H1 (cell line): ENCODE measurements at regions not wholly inside any gene's neighbourhood (a gene's known extent, or its start where the extent isn't known, plus 50 kb on each side); places are given as distances from the start of the nearest gene placed in this dataset.

ENCODE experiments used
- CTCF ChIA-PET: fragments of 300-600 bp; sonication (Branson Sonifier 250); formaldehyde crosslinking; loops from one replicate; lab custom pipeline; 2021; ENCODE audit not compliant: partially characterized antibody; lab: Charles Lee
- POLR2A ChIA-PET: fragments of 300-600 bp; sonication (Branson Sonifier 250); formaldehyde crosslinking; loops from one replicate; lab custom pipeline; 2021; ENCODE audit warnings: inconsistent platforms; ENCODE audit not compliant: partially characterized antibody; lab: Charles Lee
- DNase-seq, 2 experiments: peaks; one replicate each; pipeline versions ENCODE4 v3.0.0 to v3.0.0-alpha.2; 2010 to 2022; ENCODE audit warnings: low spot score in 2 of 2, low read depth in 1 of 2, mixed read lengths in 1 of 2
- FAIRE-seq: peaks from 2 replicates; lab custom pipeline; 2011; peaks lifted over from hg19 to GRCh38; lab: Jason Lieb, UNC
- H2AFZ ChIP-seq: 2 replicates; pipeline ENCODE4 v1.8.1; 2012; ENCODE audit warnings: low read length, inconsistent platforms
- H2AK5ac ChIP-seq: 2 replicates; pipeline ENCODE4 v1.6.1; 2013; ENCODE audit warnings: low read depth, low read length
- H2BK120ac ChIP-seq: replicated peaks from 2 replicates; pipeline ENCODE3; 2013; ENCODE audit warnings: low read depth, low read length, inconsistent platforms
- H2BK12ac ChIP-seq: 2 replicates; pipeline ENCODE4 v1.6.1; 2013; ENCODE audit warnings: low read depth, low read length
- H2BK15ac ChIP-seq: 2 replicates; pipeline ENCODE4 v1.6.1; 2013; ENCODE audit warnings: low read length
- H2BK20ac ChIP-seq: 2 replicates; pipeline ENCODE4 v1.6.1; 2013; ENCODE audit warnings: low read length
- H2BK5ac ChIP-seq: 2 replicates; pipeline ENCODE4 v1.6.1; 2013; ENCODE audit warnings: low read depth, low read length
- H3K14ac ChIP-seq: 2 replicates; pipeline ENCODE4 v1.6.1; 2013; ENCODE audit warnings: inconsistent platforms; ENCODE audit not compliant: insufficient read length
- H3K18ac ChIP-seq: 2 replicates; pipeline ENCODE4 v1.6.1; 2013; ENCODE audit warnings: low read length; ENCODE audit errors: extremely low read depth
- H3K23ac ChIP-seq: 2 replicates; pipeline ENCODE4 v1.6.1; 2013; ENCODE audit warnings: inconsistent platforms; ENCODE audit not compliant: insufficient read length
- H3K23me2 ChIP-seq: 2 replicates; pipeline ENCODE4 v1.6.1; 2013; ENCODE audit warnings: low read depth, low read length
- H3K27ac ChIP-seq: 2 replicates; pipeline ENCODE4 v1.6.1; 2011; ENCODE audit warnings: low read depth, low read length, inconsistent platforms
- H3K27me3 ChIP-seq, 4 experiments: replicated peaks in 1 of 4; 1 replicate in 1 of 4; 2 replicates in 3 of 4; pipeline versions ENCODE4 v1.6.1 to v1.8.1; 2011 to 2013; ENCODE audit warnings: low read length in 3 of 4, mild to moderate bottlenecking in 3 of 4, inconsistent platforms in 2 of 4, mixed read lengths in 2 of 4, moderate library complexity in 1 of 4; ENCODE audit not compliant: control insufficient read depth in 3 of 4, insufficient read depth in 3 of 4; ENCODE audit errors: extremely low read depth in 1 of 4
- H3K36me3 ChIP-seq, 4 experiments: 2 replicates each; pipeline versions ENCODE4 v1.6.1 to v1.8.1; 2011 to 2013; ENCODE audit warnings: mild to moderate bottlenecking in 4 of 4, low read length in 3 of 4, moderate library complexity in 2 of 4, control low read depth in 1 of 4, inconsistent platforms in 1 of 4; ENCODE audit not compliant: insufficient read depth in 4 of 4, control insufficient read depth in 2 of 4
- H3K4ac ChIP-seq: replicated peaks from 2 replicates; pipeline ENCODE3; 2013; ENCODE audit warnings: low read length, low read depth, mixed read lengths, inconsistent platforms; ENCODE audit not compliant: insufficient read length
- H3K4me1 ChIP-seq, 4 experiments: replicated peaks in 1 of 4; 1 replicate in 1 of 4; 2 replicates in 3 of 4; pipeline versions ENCODE4 v1.6.1 to v1.8.1; 2011 to 2013; ENCODE audit warnings: low read length in 3 of 4, inconsistent platforms in 2 of 4, mixed read lengths in 1 of 4; ENCODE audit not compliant: insufficient read depth in 4 of 4, control insufficient read depth in 3 of 4
- H3K4me2 ChIP-seq, 2 experiments: 2 replicates each; pipeline versions ENCODE4 v1.6.1 to v1.8.1; 2011 to 2013; ENCODE audit warnings: low read depth in 2 of 2, low read length in 2 of 2, control low read depth in 1 of 2, inconsistent platforms in 1 of 2, mild to moderate bottlenecking in 1 of 2; ENCODE audit not compliant: insufficient read depth in 1 of 2
- H3K4me3 ChIP-seq, 4 experiments: fragments of 200-600, 300-600 bp in 1 of 4; sonication (generic), shearing (Covaris generic), sonication (Bioruptor Twin) in 1 of 4; 2 replicates each; pipeline versions ENCODE4 v1.5.1 to v1.8.1; 2011 to 2016; ENCODE audit warnings: low read length in 4 of 4, low read depth in 3 of 4, control low read depth in 2 of 4, inconsistent platforms in 2 of 4, mild to moderate bottlenecking in 2 of 4, mixed read lengths in 1 of 4, moderate library complexity in 1 of 4; ENCODE audit not compliant: insufficient read depth in 2 of 4; ENCODE audit errors: extremely low read depth in 1 of 4
- H3K56ac ChIP-seq: replicated peaks from 2 replicates; pipeline ENCODE3; 2013; ENCODE audit warnings: low read depth, mild to moderate bottlenecking, mixed read lengths, low read length, inconsistent platforms; ENCODE audit not compliant: insufficient read length
- H3K79me1 ChIP-seq: 2 replicates; pipeline ENCODE4 v1.6.1; 2013; ENCODE audit warnings: low read depth, low read length, control low read depth
- H3K79me2 ChIP-seq, 2 experiments: 2 replicates each; pipeline versions ENCODE4 v1.6.1 to v1.8.1; 2012 to 2013; ENCODE audit warnings: low read length in 2 of 2, mild to moderate bottlenecking in 2 of 2, inconsistent platforms in 1 of 2; ENCODE audit not compliant: insufficient read depth in 2 of 2, control insufficient read depth in 1 of 2
- H3K9ac ChIP-seq, 4 experiments: replicated peaks in 1 of 4; 1 replicate in 1 of 4; 2 replicates in 3 of 4; pipeline versions ENCODE4 v1.6.1 to v1.8.1; 2011 to 2013; ENCODE audit warnings: low read depth in 3 of 4, low read length in 3 of 4, control low read depth in 2 of 4, mild to moderate bottlenecking in 2 of 4, moderate library complexity in 2 of 4, inconsistent platforms in 1 of 4; ENCODE audit errors: extremely low read depth in 1 of 4
- H3K9me3 ChIP-seq, 2 experiments: 2 replicates each; pipeline versions ENCODE4 v1.6.1 to v1.8.1; 2012 to 2013; ENCODE audit warnings: mild to moderate bottlenecking in 2 of 2, moderate library complexity in 2 of 2, control low read depth in 1 of 2, inconsistent platforms in 1 of 2, low read depth in 1 of 2, low read length in 1 of 2, mixed read lengths in 1 of 2; ENCODE audit not compliant: insufficient read depth in 2 of 2
- H4K20me1 ChIP-seq, 2 experiments: replicated peaks in 1 of 2; 2 replicates each; pipeline versions ENCODE3 to v1.8.1; 2011 to 2013; ENCODE audit warnings: inconsistent platforms in 2 of 2, low read length in 2 of 2, mild to moderate bottlenecking in 1 of 2; ENCODE audit not compliant: insufficient read depth in 2 of 2, control insufficient read depth in 1 of 2
- H4K5ac ChIP-seq: 2 replicates; pipeline ENCODE4 v1.6.1; 2013; ENCODE audit warnings: low read length, low read depth, mixed read lengths, inconsistent platforms; ENCODE audit not compliant: insufficient read length
- H4K8ac ChIP-seq: 2 replicates; pipeline ENCODE4 v1.8.0; 2013; ENCODE audit warnings: mild to moderate bottlenecking, moderate library complexity, low read length, inconsistent platforms; ENCODE audit not compliant: insufficient read depth; ENCODE audit errors: extremely low read depth
- H4K91ac ChIP-seq: replicated peaks from 2 replicates; pipeline ENCODE3; 2013; ENCODE audit warnings: low read length, mixed read lengths, inconsistent platforms; ENCODE audit not compliant: insufficient read length
- CBX5 ChIP-seq: fragments of 300-800, 300-1000 bp; sonication (generic); IDR thresholded peaks from 2 replicates; pipeline ENCODE4 v1.7.1; 2016; ENCODE audit warnings: antibody characterized with exemption, low read length, low read depth
- CTBP2 ChIP-seq: IDR thresholded peaks from 2 replicates; pipeline ENCODE4 v1.7.0; 2011; ENCODE audit warnings: borderline replicate concordance, mild to moderate bottlenecking, moderate library complexity, mixed read lengths, low read length; ENCODE audit not compliant: insufficient read depth, insufficient read length
- KDM4A ChIP-seq: IDR thresholded peaks from one replicate; pipeline ENCODE4 v1.7.1; 2012; ENCODE audit warnings: low read depth, mild to moderate bottlenecking, moderate library complexity, low read length, inconsistent platforms; ENCODE audit not compliant: severe bottlenecking
- RBBP5 ChIP-seq: IDR thresholded peaks from 2 replicates; pipeline ENCODE4 v1.7.1; 2012; ENCODE audit warnings: low read depth, mild to moderate bottlenecking, inconsistent platforms, low read length, moderate library complexity, borderline replicate concordance
- RFX5 ChIP-seq: IDR thresholded peaks from 2 replicates; pipeline ENCODE4 v1.6.1; 2011; ENCODE audit warnings: low read depth, low read length, improper control_type of control experiment, borderline replicate concordance
- RNF2 ChIP-seq: fragments of 200-900, 300-1000 bp; sonication (generic); IDR thresholded peaks from 2 replicates; pipeline ENCODE4 v1.7.1; 2016; ENCODE audit warnings: borderline replicate concordance, low read depth, mild to moderate bottlenecking, antibody characterized with exemption, low read length; ENCODE audit not compliant: poor library complexity, severe bottlenecking; ENCODE audit errors: missing control alignments
- SP4 ChIP-seq: IDR thresholded peaks from 2 replicates; pipeline ENCODE4 v1.6.1; 2012; ENCODE audit warnings: low read length, inconsistent platforms
- WGBS, 2 experiments: shearing (Covaris generic) in 1 of 2; methylation state at CpG; one replicate each; pipeline versions ENCODE4 v1.1.6 to v1.1.7; 2013 to 2015; ENCODE audit warnings: low lambda C conversion rate in 2 of 2, mixed read lengths in 2 of 2, inconsistent platforms in 1 of 2, low coverage in 1 of 2, missing lambda C conversion rate in 1 of 2; ENCODE audit not compliant: insufficient replicate concordance in 2 of 2, insufficient coverage in 1 of 2, insufficient read length in 1 of 2; ENCODE audit errors: extremely low coverage in 1 of 2, missing lambda C conversion rate in 1 of 2; 5-methylcytosine and 5-hydroxymethylcytosine counted together
- TF ChIP-seq, protein P1 (sequence below): IDR thresholded peaks from 2 replicates; pipeline ENCODE4 v1.6.1; 2011; ENCODE audit warnings: low read length, improper control_type of control experiment

DNA sequence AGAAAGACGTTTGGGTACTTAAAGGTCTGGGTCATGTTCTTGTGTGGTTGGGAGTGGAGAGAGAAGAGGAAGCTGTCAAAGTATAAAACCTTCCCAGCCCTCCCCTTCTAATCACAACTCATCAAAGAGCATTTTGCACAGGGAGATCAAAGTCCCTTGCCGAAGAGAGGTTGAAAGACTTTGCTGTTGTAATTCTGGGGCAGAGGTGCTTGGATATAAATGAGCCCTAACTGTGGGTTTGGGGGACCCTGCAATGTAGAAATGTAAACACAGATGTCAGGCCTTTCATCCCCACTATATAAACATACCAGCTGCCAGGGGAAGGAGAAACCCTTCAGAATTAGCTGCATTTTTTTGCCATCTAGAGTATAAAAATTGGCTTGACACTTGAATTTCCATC lies 182.1 kb downstream of the ETAA1 start:
- no peak overlapping the region for H2BK5ac ChIP-seq
- ChIA-PET CTCF (interaction anchor here (1.3 to 1.4 kb wide), 2 partner anchors 21 to 238 kb away, joined by 3 to 4 read pairs; no protein-coding TSS in a partner anchor), POLR2A (no interaction called here)
- WGBS, 2 experiments = 83% methylated on average over 2 of the region's 2 CpGs; no CpG with 5 or more reads in 1 of the 2 experiments
- no peaks in the 10 kb centered on the region for H4K20me1 ChIP-seq
- H2BK120ac ChIP-seq = no peak overlapping the region
- DNase-seq (no peak), FAIRE-seq (no peak)
- H3K9ac ChIP-seq = no peak overlapping the region
- TF ChIP-seq, protein P1, sequence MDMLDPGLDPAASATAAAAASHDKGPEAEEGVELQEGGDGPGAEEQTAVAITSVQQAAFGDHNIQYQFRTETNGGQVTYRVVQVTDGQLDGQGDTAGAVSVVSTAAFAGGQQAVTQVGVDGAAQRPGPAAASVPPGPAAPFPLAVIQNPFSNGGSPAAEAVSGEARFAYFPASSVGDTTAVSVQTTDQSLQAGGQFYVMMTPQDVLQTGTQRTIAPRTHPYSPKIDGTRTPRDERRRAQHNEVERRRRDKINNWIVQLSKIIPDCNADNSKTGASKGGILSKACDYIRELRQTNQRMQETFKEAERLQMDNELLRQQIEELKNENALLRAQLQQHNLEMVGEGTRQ = no peak
- TF ChIP-seq SP4 (no peak), RBBP5 (no peak), CBX5 (no peak), CTBP2 (no peak), KDM4A (no peak), RNF2 (no peak), RFX5 (no peak)
- H4K5ac ChIP-seq = no peak overlapping the region
- no peak overlapping the region for H3K14ac ChIP-seq
- no peak overlapping the region for H2BK20ac ChIP-seq
- H3K9me3 ChIP-seq = no peaks in the 10 kb centered on the region
- H3K27me3 ChIP-seq = no peaks in the 10 kb centered on the region
- H3K4me1 ChIP-seq = 0 out of 7 replicates have a peak, but pooled peaks cover 0 to 2% (median 0%) of the 10 kb centered on the region in 4 experiments
- H3K4ac ChIP-seq = no peak overlapping the region
- H2BK15ac ChIP-seq = no peak overlapping the region
- H3K4me2 ChIP-seq = no peak overlapping the region
- H3K79me2 ChIP-seq = no peaks in the 10 kb centered on the region
- no peak overlapping the region for H3K27ac ChIP-seq
- H3K23ac ChIP-seq = no peak overlapping the region
- no peak overlapping the region for H3K18ac ChIP-seq
- no peak overlapping the region for H4K8ac ChIP-seq
- no peak overlapping the region for H2BK12ac ChIP-seq
- no peaks in the 10 kb centered on the region for H3K23me2 ChIP-seq
- H2AK5ac ChIP-seq = no peak overlapping the region
- H3K36me3 ChIP-seq = no peaks in the 10 kb centered on the region
- no peaks in the 10 kb centered on the region for H3K79me1 ChIP-seq
- H3K4me3 ChIP-seq = no peak overlapping the region
- no peak overlapping the region for H3K56ac ChIP-seq
- H4K91ac ChIP-seq = no peak overlapping the region
- no peak overlapping the region for H2AFZ ChIP-seq
